ENCODE measurements at regions not wholly inside any gene's neighbourhood (a gene's known extent, or its start where the extent isn't known, plus 50 kb on each side); places are given as distances from the start of the nearest gene placed in this dataset.
A peak's percentile ranks its signal among the peaks of the same experiment; 100 is the strongest.

GRCh38 chr20:4090756-4091489 is 57.7 kb upstream of the SMOX start:
- DNase-seq (ENCODE audit: low spot score): peak; percentile 76
- WGBS (ENCODE audit: low lambda C conversion rate): 45% methylated on average over 6 of the region's 6 CpGs
- Histone ChIP-seq H2AFZ (ENCODE audit: low read length) (peak overlapping the region; percentile 66), H3K9ac (ENCODE audit: insufficient read depth, low read depth, low read length) (peak overlapping the region; percentile 14; the same call in 1 of the 2 replicates), H3K27me3 (ENCODE audit: control insufficient read depth in 1 of 2, insufficient read depth in 2 of 2, low read length in 2 of 2) (peaks cover 0 to 8% of the 10 kb centered on the region in 2 experiments; a peak in 2 of 5 replicates), H3K27ac (ENCODE audit: extremely low read length, insufficient read depth, low read length) (no peak overlapping the region), H3K36me3 (replicated peaks in 1 of 2; ENCODE audit: control insufficient read depth in 1 of 2, insufficient read depth in 2 of 2, low read length in 2 of 2) (no peaks in the 10 kb centered on the region), H3K4me3 (replicated peaks in 1 of 3; ENCODE audit: insufficient read depth in 1 of 3, low read depth in 2 of 3, low read length in 3 of 3) (peak overlapping the region in 2 of 3 experiments; percentile 32 to 76; a peak in 3 of 6 replicates), H3K4me1 (ENCODE audit: insufficient read depth, low read length) (peaks cover 27% of the 10 kb centered on the region), H3K4me2 (ENCODE audit: low read depth, low read length) (peak overlapping the region; percentile 95), H3K9me3 (ENCODE audit: low read length) (0 out of 2 replicates have a peak, but pooled peaks cover 4% of the 10 kb centered on the region), H3K79me2 (ENCODE audit: insufficient read depth, low read length) (no peaks in the 10 kb centered on the region), H4K20me1 (ENCODE audit: insufficient read depth, low read length) (no peaks in the 10 kb centered on the region)
- BruUV-seq (replicated peaks): no TSS peak
- ChIA-PET POLR2A (no interaction called here), CTCF (ENCODE audit: low intra/inter-chr PET ratio, low total read pairs) (interaction anchor here (1.1 to 1.6 kb wide), 2 partner anchors 77 to 105 kb away, joined by 5 to 6 read pairs; no protein-coding TSS in a partner anchor)
- peak; percentile 88 for ATAC-seq
- in situ Hi-C loops (cut with HindIII; ENCODE audit: extremely low pct_ligation_motif_present, low pct_unique_long_range_greater_than_20kb) (no loop called here), intact Hi-C loops (cut with micrococcal nuclease; ENCODE audit: unreplicated experiment) (loop anchor here (5.0 kb wide), 1 partner anchor 309 kb away; the partner anchor contains the start of gene SPEF1)
- FAIRE-seq: no peak
- TF ChIP-seq RNF2 (conservative IDR thresholded peaks at IDR 0.05; ENCODE audit: low read depth) (0 out of 2 replicates have a peak, but pooled peaks have one; percentile 50), KLF13 (CRISPR knock-in tag; IDR thresholded peaks at IDR 0.05) (no peak), ZNF331 (CRISPR knock-in tag; IDR thresholded peaks at IDR 0.05) (peak; percentile 22; the same call in 1 of the 2 replicates), SMYD3 (CRISPR knock-in tag; IDR thresholded peaks at IDR 0.05) (no peak), GATAD2A (CRISPR knock-in tag; IDR thresholded peaks at IDR 0.05) (no peak), RERE (CRISPR knock-in tag; IDR thresholded peaks at IDR 0.05; ENCODE audit: low read depth) (no peak), JARID2 (CRISPR knock-in tag; IDR thresholded peaks at IDR 0.05; ENCODE audit: insufficient replicate concordance) (peak; percentile 31), SRSF9 (IDR thresholded peaks at IDR 0.05; ENCODE audit: borderline replicate concordance, insufficient read depth, low read depth, low read length, poor library complexity, severe bottlenecking) (no peak), ZGPAT (CRISPR knock-in tag; IDR thresholded peaks at IDR 0.05) (0 out of 2 replicates have a peak, but pooled peaks have one; percentile 14), ZNF792 (CRISPR knock-in tag; IDR thresholded peaks at IDR 0.05) (peak; percentile 49; the same call in 1 of the 2 replicates), HDAC2 (CRISPR knock-in tag; IDR thresholded peaks at IDR 0.05) (no peak), SMAD3 (CRISPR knock-in tag; IDR thresholded peaks at IDR 0.05) (no peak), HMGXB4 (CRISPR knock-in tag; IDR thresholded peaks at IDR 0.05; ENCODE audit: borderline replicate concordance in 1 of 2, low read depth in 1 of 2) (0 out of 4 replicates have a peak, but pooled peaks of 1 of the 2 experiments have one; percentile 16)
